NOMO-1 treated with DMSO at 0.1 percent for 48 hours (cell line): ENCODE measurements at regions not wholly inside any gene's neighbourhood (a gene's known extent, or its start where the extent isn't known, plus 50 kb on each side); places are given as distances from the start of the nearest gene placed in this dataset.

Experiments
- DNase-seq: peaks from one replicate; lab custom pipeline; 2025; ENCODE audit not compliant: unreplicated experiment; lab: John Stamatoyannopoulos, UW

DNA sequence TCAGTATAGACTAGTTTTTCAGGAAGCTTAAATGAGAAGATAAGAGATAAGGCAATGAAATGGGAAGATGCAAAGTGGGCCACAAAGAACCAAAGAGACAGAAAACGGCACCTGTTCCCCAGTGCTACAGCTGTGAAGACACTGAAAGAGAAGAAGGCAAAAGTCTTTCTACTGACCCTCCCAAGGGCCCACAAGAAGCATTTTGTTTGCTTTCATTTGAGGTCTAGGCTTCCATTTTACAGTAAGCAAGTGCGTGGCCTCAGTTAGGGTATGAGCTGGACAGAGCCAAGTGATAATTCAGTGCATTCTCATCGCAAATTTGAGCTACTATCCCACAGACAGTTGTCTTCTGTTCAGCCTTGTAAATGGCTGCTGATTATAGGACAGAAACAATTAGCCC, 53.4 kb upstream of the STK17B start:
- DNase-seq, result no peak

DNA sequence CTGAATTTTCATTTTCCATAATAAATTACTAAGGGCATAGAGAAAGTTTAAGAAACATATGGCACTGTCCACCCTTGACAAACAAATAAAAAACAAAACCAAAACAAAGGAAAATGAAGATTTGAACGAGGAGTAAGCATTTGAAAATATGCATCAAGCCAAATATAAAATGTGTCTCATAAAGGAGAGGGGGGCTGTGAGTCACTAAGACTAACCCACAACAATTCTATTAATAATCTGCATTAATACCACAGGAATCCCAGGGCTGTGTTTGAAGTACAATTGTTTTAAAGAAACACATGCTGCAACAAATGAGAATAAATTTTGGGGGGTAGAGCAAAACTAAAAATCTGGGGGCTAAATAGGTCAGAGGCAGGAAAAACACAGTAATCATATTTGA, 53.8 kb upstream of the STK17B start:
- no peak for DNase-seq

- DNase-seq, result no peak
Observed at GRCh38 chr2:196226058-196226706, 54.8 kb upstream of the STK17B start.

- DNase-seq, result no peak
Observed at GRCh38 chr2:196226707-196227065, 55.3 kb upstream of the STK17B start.

- peak; percentile 17 for DNase-seq
Observed at GRCh38 chr2:196229013-196229412, 57.6 kb upstream of the STK17B start.

- no peak for DNase-seq
Observed at GRCh38 chr2:196230061-196230854, 58.9 kb upstream of the STK17B start.

- DNase-seq, result no peak
Observed at GRCh38 chr2:196233021-196233804, 61.8 kb upstream of the STK17B start.

GRCh38 chr2:196233805-196234475, 62.6 kb upstream of the STK17B start:
- no peak for DNase-seq

DNA sequence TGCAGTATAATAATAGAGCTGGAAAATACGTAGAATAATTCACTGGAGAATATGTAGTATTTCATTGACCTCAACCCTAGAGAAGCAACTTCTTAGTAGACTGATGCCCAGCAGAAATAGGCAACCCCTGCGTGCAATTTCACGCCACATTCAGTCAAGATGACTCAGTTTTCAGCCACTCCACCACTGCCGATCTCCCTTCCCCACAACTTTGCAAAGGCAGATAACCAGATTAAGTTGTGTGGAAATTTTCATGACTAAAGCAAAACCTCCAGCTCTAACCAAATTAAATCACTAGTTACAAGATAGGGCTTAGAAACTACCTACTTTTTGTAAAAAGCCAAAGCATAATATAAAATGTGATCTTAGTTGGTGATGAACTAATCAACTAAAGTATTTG, 63.3 kb upstream of the STK17B start:
- DNase-seq, result no peak

DNA sequence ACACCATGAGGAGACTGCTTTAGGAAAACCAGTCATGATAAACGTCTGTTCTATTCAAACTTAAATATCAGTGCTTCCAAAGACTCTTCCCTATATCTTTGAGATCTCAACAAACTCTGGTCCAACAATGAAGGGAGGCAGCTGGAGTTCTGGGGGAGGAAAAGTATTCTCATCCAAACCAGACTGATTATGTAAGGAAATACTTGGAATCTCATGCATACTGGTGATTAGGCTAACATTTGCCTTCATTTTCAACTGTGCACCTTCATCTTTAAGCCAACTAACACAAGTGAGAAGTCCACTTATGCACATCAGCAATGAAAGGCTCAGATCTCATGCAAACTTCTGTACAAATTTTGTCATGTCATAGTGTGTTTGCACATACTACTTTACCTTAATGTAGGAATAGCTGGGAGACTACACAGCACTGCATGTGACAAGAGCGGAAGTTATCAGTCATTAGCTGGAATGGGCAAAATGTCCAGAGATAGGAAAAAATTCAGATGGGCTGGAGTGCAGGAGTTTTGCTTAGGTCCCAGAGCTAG, 67.5 kb upstream of the STK17B start:
- DNase-seq, result no peak

- DNase-seq, result peak; percentile 96
Observed at GRCh38 chr2:196239622-196240587, 68.5 kb upstream of the STK17B start.

DNA sequence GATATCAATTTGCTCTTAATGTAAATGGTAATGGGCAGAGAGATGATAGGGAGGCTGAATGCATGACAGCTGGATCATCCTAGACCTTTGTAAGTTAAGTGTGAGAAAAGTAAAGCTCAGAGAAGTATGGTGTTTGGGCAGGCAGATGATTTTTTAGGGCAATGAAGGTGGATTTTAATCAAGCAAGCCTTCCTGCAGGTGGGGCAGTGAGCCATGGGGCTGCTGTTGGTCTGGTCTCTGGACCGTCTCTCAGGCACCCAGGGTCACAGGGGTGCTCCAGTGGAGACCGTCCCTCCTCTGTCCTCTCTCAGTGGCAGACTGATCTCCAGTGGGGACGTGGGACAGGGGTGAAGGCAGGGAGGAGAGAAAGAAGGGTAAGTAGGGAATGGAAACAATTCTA, 69.8 kb upstream of the STK17B start:
- no peak for DNase-seq

- peak; percentile 99 for DNase-seq
Observed at GRCh38 chr2:196242131-196242620, 70.8 kb upstream of the STK17B start.

DNA sequence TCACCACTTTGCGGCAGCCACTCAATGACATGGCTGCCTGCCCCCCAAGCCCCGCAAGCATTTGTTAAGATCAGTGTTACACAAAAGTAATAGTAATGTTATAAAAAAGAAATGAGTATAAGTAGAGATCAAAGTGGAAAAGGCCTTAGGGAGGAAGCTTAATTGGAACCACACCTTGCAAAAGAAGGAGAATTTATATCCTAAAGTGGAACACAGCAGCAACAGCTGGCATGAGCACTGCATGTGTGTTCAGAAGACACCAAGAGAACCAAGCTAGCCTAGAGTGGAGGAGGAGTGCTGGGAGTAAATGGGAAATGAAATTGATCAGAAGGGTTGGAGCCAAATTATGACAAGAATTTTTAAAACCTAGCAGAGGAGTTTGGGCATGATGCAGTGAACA, 73.1 kb upstream of the STK17B start:
- no peak for DNase-seq

GRCh38 chr2:196244966-196245365, 73.6 kb upstream of the STK17B start:
- DNase-seq, result no peak

GRCh38 chr2:196245378-196246140, 74.2 kb upstream of the STK17B start:
- DNase-seq, result no peak

- no peak for DNase-seq
Observed at GRCh38 chr2:196247114-196247975, 76.0 kb upstream of the STK17B start.

- DNase-seq, result no peak
Observed at GRCh38 chr2:196247976-196248280, 76.5 kb upstream of the STK17B start.
